OCI-M2 (cell line): ENCODE measurements at regions not wholly inside any gene's neighbourhood (a gene's known extent, or its start where the extent isn't known, plus 50 kb on each side); places are given as distances from the start of the nearest gene placed in this dataset.
"Not testable (repeated sequence)": the region's sequence is repeated elsewhere in the genome, so short reads cannot be mapped to it uniquely, and the experiment has no call there.

Experiments used
- DNase-seq: peaks from one replicate; lab custom pipeline; 2025; ENCODE audit not compliant: unreplicated experiment; lab: John Stamatoyannopoulos, UW

- DNase-seq = no peak
Observed at GRCh38 chr4:60588556-60588955, 611.6 kb upstream of the ADGRL3 start.

DNA sequence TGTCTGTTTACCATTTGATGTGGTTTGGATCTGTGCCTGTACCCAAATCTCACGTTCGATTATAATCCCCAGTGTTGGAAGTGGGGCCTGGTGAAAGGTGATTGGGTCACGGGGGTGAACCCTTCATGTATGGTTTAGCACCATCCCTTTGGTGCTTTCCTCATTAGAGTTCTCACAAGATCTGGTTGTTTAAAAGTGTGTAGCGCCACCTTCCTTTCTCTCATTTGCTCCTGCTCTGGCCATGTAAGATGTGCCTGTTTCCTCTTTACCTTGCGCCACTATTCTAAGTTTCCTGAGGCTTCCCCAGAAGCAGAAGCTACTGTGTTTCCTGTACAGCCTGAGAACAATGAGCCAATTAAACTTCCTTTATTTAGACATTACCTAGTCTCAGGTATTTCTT, 610.7 kb upstream of the ADGRL3 start:
- no peak for DNase-seq

DNA sequence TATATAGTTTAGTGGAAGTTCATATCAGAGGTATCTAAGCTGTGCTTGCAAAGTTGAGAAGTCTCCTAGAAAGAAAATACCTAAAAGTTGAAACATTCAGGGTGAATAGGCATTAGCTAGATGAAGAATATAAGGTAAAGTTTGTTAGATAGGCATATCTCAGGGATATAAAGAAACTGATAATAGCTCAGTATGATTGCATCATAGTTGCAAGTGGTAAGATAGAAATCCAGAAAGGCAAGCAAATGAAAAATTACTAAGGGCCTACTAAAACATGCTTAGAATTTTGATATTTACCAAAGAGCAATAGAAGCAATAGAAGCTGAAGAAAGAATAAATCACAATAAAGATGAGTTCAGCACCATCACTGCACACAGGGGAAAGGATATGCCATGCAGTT, 610.0 kb upstream of the ADGRL3 start:
- no peak for DNase-seq

DNA sequence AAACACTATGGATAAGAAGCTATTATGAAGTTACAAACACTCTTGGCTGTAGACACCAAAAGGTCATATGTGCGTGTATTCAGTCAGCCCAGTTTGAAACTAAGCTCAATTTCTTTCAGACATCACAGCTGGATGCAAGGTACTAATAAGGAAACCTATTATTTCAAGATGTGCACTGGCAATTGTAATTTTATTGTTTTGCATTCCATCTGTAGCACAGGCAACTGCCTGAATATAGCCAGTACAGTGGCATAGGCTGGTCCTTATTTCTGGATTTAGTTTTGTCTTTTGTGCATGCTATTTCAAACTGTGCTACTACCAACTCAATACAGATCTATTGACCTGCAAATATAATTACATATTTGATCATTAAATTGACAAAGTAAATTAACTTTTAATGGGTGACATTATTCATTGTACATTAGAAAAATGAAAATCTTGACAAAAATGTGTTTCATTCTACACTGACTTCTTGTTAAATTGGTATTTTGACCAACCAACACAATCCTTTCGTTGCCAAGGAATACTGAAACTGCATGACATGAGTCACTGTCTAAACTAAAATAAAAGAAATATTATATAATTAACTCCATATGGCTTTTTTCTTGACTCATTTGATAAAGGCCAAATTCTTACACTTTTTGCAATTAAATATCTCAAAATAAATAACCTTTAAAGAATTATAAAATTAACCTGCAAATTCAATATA, 594.3 kb upstream of the ADGRL3 start:
- no peak for DNase-seq

- DNase-seq = no peak
Observed at GRCh38 chr4:60611762-60612496, 588.2 kb upstream of the ADGRL3 start.

- DNase-seq = no peak
Observed at GRCh38 chr4:60617731-60618130, 582.4 kb upstream of the ADGRL3 start.

DNA sequence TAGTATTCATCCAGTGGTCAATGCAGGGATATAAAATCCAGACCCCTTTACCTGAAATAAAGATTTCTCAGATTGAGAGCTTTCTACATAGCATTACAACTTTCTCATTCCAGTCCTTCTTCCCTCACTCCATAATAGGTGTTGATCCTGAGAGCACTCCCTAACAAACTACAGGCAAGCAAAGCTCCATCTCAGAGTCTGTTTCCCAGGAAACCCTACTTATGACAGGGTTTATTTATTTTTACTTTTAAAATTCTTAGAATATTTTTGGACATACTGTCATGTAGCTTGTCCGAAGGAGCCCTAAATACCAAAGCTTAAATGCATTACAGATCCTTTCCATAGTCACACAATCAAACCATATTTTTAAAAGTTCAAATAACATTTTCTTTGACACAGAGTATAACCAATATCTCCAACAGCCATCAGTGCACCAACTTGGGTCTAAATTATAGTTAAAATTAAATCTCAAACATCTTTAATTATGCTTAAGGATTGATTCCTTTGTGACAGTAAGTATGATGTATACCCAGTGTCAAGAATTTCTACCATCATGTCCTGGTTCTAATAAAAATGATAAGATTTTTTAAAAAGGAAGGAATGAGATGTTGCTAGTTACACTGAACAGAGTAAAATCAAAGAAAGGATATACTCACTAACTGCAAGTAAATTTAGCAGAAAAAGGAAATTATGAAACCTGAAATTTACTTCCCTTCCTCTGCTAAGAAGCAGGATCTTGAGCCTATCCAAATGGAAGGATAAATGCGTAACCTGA, 580.4 kb upstream of the ADGRL3 start:
- DNase-seq = no peak

DNA sequence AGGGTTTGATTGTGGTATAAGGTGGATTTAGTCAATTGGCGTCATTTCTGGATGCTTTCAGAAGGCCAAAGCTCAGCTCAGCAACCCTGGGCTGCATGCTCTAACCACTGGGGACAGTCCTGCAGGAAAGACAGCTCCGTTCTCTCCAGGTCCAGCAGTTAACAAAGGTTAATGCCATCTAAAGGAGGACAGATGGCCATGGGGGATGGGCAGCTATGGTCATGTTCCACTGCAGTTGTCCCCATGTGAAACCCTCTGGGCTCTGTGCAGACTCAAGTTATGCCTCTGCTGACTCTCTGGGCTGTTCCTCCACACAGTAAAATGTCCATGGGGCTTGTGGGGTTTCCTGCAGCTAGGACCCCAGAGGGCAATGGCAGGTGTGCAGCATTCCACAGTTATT, 562.1 kb upstream of the ADGRL3 start:
- no peak for DNase-seq

- DNase-seq = no peak
Observed at GRCh38 chr4:60648774-60649173, 551.4 kb upstream of the ADGRL3 start.

DNA sequence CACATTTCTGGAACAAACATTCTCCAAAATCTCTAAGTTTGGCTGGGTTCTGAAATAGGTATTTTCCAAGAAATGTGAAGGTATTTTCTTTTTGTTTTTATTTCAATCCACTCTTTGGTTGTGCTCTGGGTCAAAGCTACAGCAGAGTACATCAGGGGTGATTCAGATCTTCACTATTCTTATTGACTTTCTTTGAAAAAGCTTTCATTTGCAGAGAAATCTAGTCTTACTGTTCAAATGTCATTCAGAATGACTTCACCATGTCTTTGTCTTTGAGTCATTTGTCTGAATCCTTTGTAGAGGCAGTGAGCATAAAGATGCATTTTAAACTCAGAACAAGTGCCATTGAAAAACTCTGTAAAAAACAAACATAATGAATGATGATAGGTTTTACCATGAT, 547.2 kb upstream of the ADGRL3 start:
- no peak for DNase-seq

GRCh38 chr4:60655356-60655755, 544.8 kb upstream of the ADGRL3 start:
- DNase-seq = no peak

- no peak for DNase-seq
Observed at GRCh38 chr4:60656171-60656570, 544.0 kb upstream of the ADGRL3 start.

- no peak for DNase-seq
Observed at GRCh38 chr4:60657041-60657440, 543.1 kb upstream of the ADGRL3 start.

DNA sequence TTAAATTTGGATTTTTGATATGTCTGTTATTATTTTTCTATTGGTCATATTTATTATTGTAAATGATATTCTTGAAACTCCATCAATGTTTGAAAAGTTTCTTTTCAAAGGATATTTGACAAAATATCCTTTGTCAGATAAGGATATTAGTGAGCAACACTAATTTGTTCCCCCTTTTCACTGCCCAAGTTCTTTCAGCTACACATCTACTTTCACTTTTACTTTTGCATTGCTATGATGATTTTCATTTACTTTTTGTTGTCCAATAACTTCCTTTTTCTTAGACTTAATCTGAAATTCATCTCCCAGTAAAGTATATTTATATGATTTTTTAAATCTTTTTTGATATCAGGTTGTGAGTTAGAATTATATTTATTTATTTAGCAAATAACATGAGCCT, 542.3 kb upstream of the ADGRL3 start:
- no peak for DNase-seq

GRCh38 chr4:60663769-60664168, 536.4 kb upstream of the ADGRL3 start:
- no peak for DNase-seq

DNA sequence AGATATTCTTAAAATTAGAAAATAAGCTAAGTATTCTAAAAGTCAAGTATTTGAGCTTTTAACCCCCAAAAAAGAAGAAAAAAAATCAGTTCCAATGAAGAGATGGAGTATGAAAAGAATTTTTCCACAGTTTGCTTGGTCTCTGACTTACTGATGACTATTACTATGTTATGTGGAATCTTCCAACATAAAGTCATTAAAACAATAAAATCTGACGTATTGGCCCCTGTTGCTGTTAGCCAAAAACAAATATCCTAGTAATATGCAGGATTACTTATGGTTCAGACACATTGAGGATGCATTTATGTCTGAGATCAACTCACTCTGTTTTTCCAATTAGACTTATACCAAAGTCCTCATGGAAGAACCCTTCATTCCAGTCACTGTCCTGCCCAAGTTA, 517.2 kb upstream of the ADGRL3 start:
- no peak for DNase-seq

DNA sequence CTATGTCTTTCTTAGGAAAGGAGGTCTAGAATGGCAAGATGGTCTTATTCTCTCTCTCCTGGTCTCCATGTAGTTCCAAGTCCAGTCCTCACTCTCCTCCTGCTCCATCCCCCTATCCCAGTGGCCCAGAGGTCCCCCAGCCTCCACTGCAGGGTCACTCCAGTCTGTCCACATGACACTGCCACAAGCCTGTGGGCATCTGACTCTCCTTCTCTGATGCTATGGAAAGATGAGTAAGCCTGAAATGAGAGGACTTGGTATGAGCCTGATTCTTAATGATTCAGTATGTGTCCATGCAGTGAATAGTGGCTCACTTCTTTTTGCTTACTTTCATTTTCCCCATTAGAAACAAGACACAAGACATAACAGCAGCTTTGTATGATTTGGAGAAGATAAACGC, 516.8 kb upstream of the ADGRL3 start:
- DNase-seq = no peak

GRCh38 chr4:60683973-60684372, 516.2 kb upstream of the ADGRL3 start:
- no peak for DNase-seq

DNA sequence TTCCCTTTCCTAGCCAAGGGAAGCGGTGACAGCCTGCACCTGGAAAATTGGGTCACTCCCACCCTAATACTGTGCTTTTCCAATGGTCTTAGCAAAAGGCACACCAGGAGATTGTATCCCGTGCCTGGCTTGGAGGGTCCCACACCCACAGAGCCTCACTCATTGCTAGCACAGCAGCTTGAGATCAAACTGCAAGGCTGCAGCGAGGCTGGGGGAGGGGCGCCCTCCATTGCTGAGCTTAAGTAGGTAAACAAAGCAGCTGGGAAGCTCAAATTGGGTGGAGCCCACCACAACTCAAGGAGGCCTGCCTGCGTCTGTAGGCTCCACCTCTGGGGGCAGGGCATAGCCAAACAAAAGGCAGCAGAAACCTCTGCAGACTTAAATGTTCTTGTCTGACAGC, 504.1 kb upstream of the ADGRL3 start:
- not testable (repeated sequence) for DNase-seq

DNA sequence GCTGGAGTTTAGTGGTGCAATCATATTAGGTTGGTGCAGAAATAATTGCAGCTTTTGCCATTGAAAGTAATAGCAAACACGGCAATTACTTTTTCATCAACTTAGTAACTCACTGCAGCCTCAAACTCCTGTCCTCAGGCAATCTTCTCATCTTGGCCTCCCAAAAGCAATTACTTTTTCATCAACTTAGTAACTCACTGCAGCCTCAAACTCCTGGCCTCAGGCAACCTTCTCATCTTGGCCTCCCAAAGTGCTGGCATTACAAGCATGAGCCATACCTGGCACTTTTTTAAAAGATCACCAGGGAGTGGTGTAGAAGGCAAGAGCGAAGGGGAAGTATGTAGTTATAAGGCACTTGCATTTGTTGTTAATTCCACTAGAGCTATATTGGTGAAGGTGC, 491.1 kb upstream of the ADGRL3 start:
- DNase-seq = no peak

- no peak for DNase-seq
Observed at GRCh38 chr4:60718874-60719273, 481.3 kb upstream of the ADGRL3 start.

GRCh38 chr4:60721685-60722084, 478.4 kb upstream of the ADGRL3 start:
- DNase-seq = no peak
